ENCODE measurements at regions not wholly inside any gene's neighbourhood (a gene's known extent, or its start where the extent isn't known, plus 50 kb on each side); places are given as distances from the start of the nearest gene placed in this dataset.

GRCh38 chr3:124627501-124627908, 102.7 kb upstream of the UMPS start:
- Histone ChIP-seq H4K5ac (ENCODE audit: insufficient read length, low read depth, low read length) (no peak overlapping the region), H3K79me1 (ENCODE audit: low read depth, low read length) (no peaks in the 10 kb centered on the region), H3K79me2 (ENCODE audit: control insufficient read depth in 1 of 2, insufficient read depth in 2 of 2, low read length in 2 of 2) (no peaks in the 10 kb centered on the region), H3K9me3 (ENCODE audit: insufficient read depth in 2 of 2, low read depth in 1 of 2, low read length in 1 of 2) (no peaks in the 10 kb centered on the region), H2BK12ac (ENCODE audit: low read depth, low read length) (no peak overlapping the region), H3K27me3 (replicated peaks in 1 of 4; ENCODE audit: control insufficient read depth in 3 of 4, extremely low read depth in 1 of 4, insufficient read depth in 3 of 4, low read length in 3 of 4) (no peaks in the 10 kb centered on the region; a peak in 1 of 7 replicates), H2BK120ac (replicated peaks; ENCODE audit: low read depth, low read length) (no peak overlapping the region), H4K91ac (replicated peaks; ENCODE audit: insufficient read length, low read length) (no peak overlapping the region), H3K9ac (replicated peaks in 1 of 4; ENCODE audit: extremely low read depth in 1 of 4, low read depth in 3 of 4, low read length in 3 of 4) (no peak overlapping the region), H2AFZ (ENCODE audit: low read length) (no peak overlapping the region), H4K20me1 (replicated peaks in 1 of 2; ENCODE audit: control insufficient read depth in 1 of 2, insufficient read depth in 2 of 2, low read length in 2 of 2) (no peaks in the 10 kb centered on the region), H3K14ac (ENCODE audit: insufficient read length) (no peak overlapping the region), H2AK5ac (ENCODE audit: low read depth, low read length) (no peak overlapping the region), H3K36me3 (ENCODE audit: control insufficient read depth in 2 of 4, insufficient read depth in 4 of 4, low read length in 3 of 4) (no peaks in the 10 kb centered on the region), H2BK20ac (ENCODE audit: low read length) (no peak overlapping the region), H3K4me2 (ENCODE audit: insufficient read depth in 1 of 2, low read depth in 2 of 2, low read length in 2 of 2) (no peak overlapping the region), H2BK5ac (ENCODE audit: low read depth, low read length) (no peak overlapping the region), H3K4me3 (ENCODE audit: extremely low read depth in 1 of 4, insufficient read depth in 2 of 4, low read depth in 3 of 4, low read length in 4 of 4) (no peak overlapping the region), H2BK15ac (ENCODE audit: low read length) (no peak overlapping the region), H3K23ac (ENCODE audit: insufficient read length) (no peak overlapping the region), H3K27ac (ENCODE audit: low read depth, low read length) (no peak overlapping the region), H3K56ac (replicated peaks; ENCODE audit: insufficient read length, low read depth, low read length) (no peak overlapping the region), H3K4me1 (replicated peaks in 1 of 4; ENCODE audit: control insufficient read depth in 3 of 4, insufficient read depth in 4 of 4, low read length in 3 of 4) (no peaks in the 10 kb centered on the region), H3K4ac (replicated peaks; ENCODE audit: insufficient read length, low read depth, low read length) (no peak overlapping the region), H4K8ac (ENCODE audit: extremely low read depth, insufficient read depth, low read length) (no peak overlapping the region), H3K18ac (ENCODE audit: extremely low read depth, low read length) (no peak overlapping the region), H3K23me2 (ENCODE audit: low read depth, low read length) (no peaks in the 10 kb centered on the region; the same call in 1 of the 2 replicates)
- no peak for DNase-seq (ENCODE audit: low read depth in 1 of 2, low spot score in 2 of 2)
- no peak for FAIRE-seq
- CTCF ChIA-PET (ENCODE audit: partially characterized antibody) = interaction anchor here (1.2 to 3.5 kb wide), 5 partner anchors 8 to 77 kb away, joined by 3 to 11 read pairs (median 3); no protein-coding TSS in a partner anchor
- POLR2A ChIA-PET (ENCODE audit: partially characterized antibody) = interaction anchor here (0.6 kb wide), 1 partner anchor 43 kb away, joined by 3 read pairs; no protein-coding TSS in a partner anchor
- 93% methylated on average over 6 of the region's 6 CpGs; no CpG with 5 or more reads in 1 of the 2 experiments for whole genome bisulfite sequencing, 2 experiments (ENCODE audit: extremely low coverage in 1 of 2, insufficient coverage in 1 of 2, insufficient read length in 1 of 2, insufficient replicate concordance in 2 of 2, low coverage in 1 of 2, low lambda C conversion rate in 2 of 2, missing lambda C conversion rate in 1 of 2)
- no peak for TF ChIP-seq RXRA (IDR thresholded peaks at IDR 0.05; ENCODE audit: insufficient read depth, low read depth, low read length)
- TF ChIP-seq USF2 (IDR thresholded peaks at IDR 0.05; ENCODE audit: low read length) = no peak
- no peak for TF ChIP-seq SP1 (IDR thresholded peaks at IDR 0.05; ENCODE audit: low read depth, low read length)
- TF ChIP-seq BCL11A (IDR thresholded peaks at IDR 0.05; ENCODE audit: low read depth in 2 of 2, low read length in 2 of 2) = no peak
- TF ChIP-seq CBX5 (IDR thresholded peaks at IDR 0.05; ENCODE audit: low read depth, low read length) = no peak
- no peak for TF ChIP-seq RBBP5 (IDR thresholded peaks at IDR 0.05; ENCODE audit: borderline replicate concordance, low read depth, low read length)
- TF ChIP-seq YY1 (IDR thresholded peaks at IDR 0.05; ENCODE audit: low read depth, low read length) = no peak
- no peak for TF ChIP-seq CREB1 (IDR thresholded peaks at IDR 0.05)
- no peak for TF ChIP-seq KDM4A (IDR thresholded peaks at IDR 0.05; ENCODE audit: low read depth, low read length, severe bottlenecking)
- no peak for TF ChIP-seq CHD2 (IDR thresholded peaks at IDR 0.05; ENCODE audit: low read length)
- no peak for TF ChIP-seq KDM1A (IDR thresholded peaks at IDR 0.05; ENCODE audit: borderline replicate concordance, low read length)
- TF ChIP-seq ASH2L (IDR thresholded peaks at IDR 0.05; ENCODE audit: low read length) = no peak
- TF ChIP-seq FOSL1 (IDR thresholded peaks at IDR 0.05; ENCODE audit: insufficient read depth, low read depth, low read length) = no peak
- no peak for TF ChIP-seq BRCA1 (IDR thresholded peaks at IDR 0.05; ENCODE audit: low read depth, low read length)
- TF ChIP-seq SIN3A (conservative IDR thresholded peaks at IDR 0.05 in 1 of 2, IDR thresholded peaks at IDR 0.05 in 1 of 2; ENCODE audit: low read depth in 1 of 2, low read length in 2 of 2) = no peak
